Mesendoderm (in vitro differentiated cells): ENCODE measurements at regions not wholly inside any gene's neighbourhood (a gene's known extent, or its start where the extent isn't known, plus 50 kb on each side); places are given as distances from the start of the nearest gene placed in this dataset.

ENCODE experiments used
- DNase-seq: peaks from one replicate; pipeline ENCODE4 v3.0.0; 2013
- H2AK5ac ChIP-seq: 2 replicates; pipeline ENCODE4 v1.6.1; 2013; ENCODE audit warnings: low read length, inconsistent platforms
- H2BK120ac ChIP-seq: 2 replicates; pipeline ENCODE4 v1.6.1; 2013; ENCODE audit warnings: low read depth, mild to moderate bottlenecking, low read length, moderate library complexity, mixed read lengths
- H2BK15ac ChIP-seq: replicated peaks from 2 replicates; pipeline ENCODE4 v1.6.1; 2013; ENCODE audit warnings: low read depth, mild to moderate bottlenecking, moderate library complexity
- H2BK5ac ChIP-seq: 2 replicates; pipeline ENCODE4 v1.6.1; 2013; ENCODE audit warnings: low read length, inconsistent platforms
- H3K18ac ChIP-seq: 2 replicates; pipeline ENCODE4 v1.6.1; 2013; ENCODE audit warnings: mild to moderate bottlenecking, low read length, mixed read lengths
- H3K23ac ChIP-seq: one replicate; pipeline ENCODE4 v1.6.1; 2013; ENCODE audit warnings: low read length
- H3K27ac ChIP-seq: 2 replicates; pipeline ENCODE4 v1.5.1; 2013; ENCODE audit warnings: low read depth, mild to moderate bottlenecking, inconsistent platforms, low read length, moderate library complexity
- H3K27me3 ChIP-seq: 2 replicates; pipeline ENCODE4 v1.6.1; 2013; ENCODE audit warnings: low read length, control low read depth, mild to moderate bottlenecking, inconsistent platforms; ENCODE audit not compliant: insufficient read depth, poor library complexity
- H3K36me3 ChIP-seq: 2 replicates; pipeline ENCODE4 v1.6.1; 2013; ENCODE audit warnings: low read length, inconsistent platforms; ENCODE audit not compliant: control insufficient read depth, insufficient read depth
- H3K4ac ChIP-seq: one replicate; pipeline ENCODE4 v1.6.1; 2013; ENCODE audit warnings: low read depth, mild to moderate bottlenecking, low read length, moderate library complexity
- H3K4me1 ChIP-seq: 2 replicates; pipeline ENCODE4 v1.6.1; 2013; ENCODE audit warnings: low read depth, low read length, inconsistent platforms; ENCODE audit not compliant: control insufficient read depth
- H3K4me2 ChIP-seq: 2 replicates; pipeline ENCODE4 v1.6.1; 2013; ENCODE audit warnings: low read length
- H3K4me3 ChIP-seq: 2 replicates; pipeline ENCODE4 v1.5.1; 2013; ENCODE audit warnings: mild to moderate bottlenecking, low read length
- H3K56ac ChIP-seq: one replicate; pipeline ENCODE4 v1.6.1; 2013; ENCODE audit warnings: low read length
- H3K79me1 ChIP-seq: 2 replicates; pipeline ENCODE4 v1.6.1; 2013; ENCODE audit warnings: low read length, inconsistent platforms
- H3K79me2 ChIP-seq: 2 replicates; pipeline ENCODE4 v1.6.1; 2013; ENCODE audit warnings: mild to moderate bottlenecking, low read length; ENCODE audit not compliant: control insufficient read depth, insufficient read depth
- H3K9ac ChIP-seq: 2 replicates; pipeline ENCODE4 v1.6.1; 2013; ENCODE audit warnings: low read length, inconsistent platforms
- H4K5ac ChIP-seq: one replicate; pipeline ENCODE4 v1.6.1; 2013; ENCODE audit warnings: low read length
- H4K8ac ChIP-seq: one replicate; pipeline ENCODE4 v1.6.1; 2013; ENCODE audit warnings: low read depth, mild to moderate bottlenecking, control low read depth, low read length, moderate library complexity
- WGBS: extraction: QIAGEN DNeasy Blood & Tissue Kit; methylation state at CpG from one replicate; pipeline ENCODE4 v1.1.7; 2013; ENCODE audit warnings: low lambda C conversion rate, missing lambda C conversion rate; ENCODE audit not compliant: insufficient coverage; ENCODE audit errors: extremely low coverage; 5-methylcytosine and 5-hydroxymethylcytosine counted together

GRCh38 chr6:55696501-55696900 lies 117.5 kb upstream of the HMGCLL1 start:
- no peaks in the 10 kb centered on the region for H3K79me2 ChIP-seq
- no peak overlapping the region for H4K5ac ChIP-seq
- H2BK120ac ChIP-seq = no peak overlapping the region
- no peaks in the 10 kb centered on the region for H3K27me3 ChIP-seq
- H3K27ac ChIP-seq = no peak overlapping the region
- H2BK15ac ChIP-seq = peak overlapping the region; percentile 36
- H3K23ac ChIP-seq = no peak overlapping the region
- DNase-seq = no peak
- no peak overlapping the region for H3K56ac ChIP-seq
- H3K18ac ChIP-seq = no peak overlapping the region
- no peak overlapping the region for H3K4me2 ChIP-seq
- no peaks in the 10 kb centered on the region for H3K4me1 ChIP-seq
- H3K4me3 ChIP-seq = no peak overlapping the region
- H3K36me3 ChIP-seq = no peaks in the 10 kb centered on the region
- no CpG with 5 or more reads among the region's 2 CpGs for WGBS
- no peak overlapping the region for H4K8ac ChIP-seq
- no peaks in the 10 kb centered on the region for H3K79me1 ChIP-seq
- no peak overlapping the region for H2BK5ac ChIP-seq
- no peak overlapping the region for H2AK5ac ChIP-seq
- no peak overlapping the region for H3K4ac ChIP-seq
- no peak overlapping the region for H3K9ac ChIP-seq

- Histone ChIP-seq H3K9ac (no peak overlapping the region), H3K79me1 (no peaks in the 10 kb centered on the region), H3K18ac (no peak overlapping the region), H2AK5ac (no peak overlapping the region), H2BK15ac (peak overlapping the region; percentile 36), H4K8ac (no peak overlapping the region), H2BK5ac (no peak overlapping the region), H3K27me3 (no peaks in the 10 kb centered on the region), H2BK120ac (no peak overlapping the region), H3K36me3 (no peaks in the 10 kb centered on the region), H3K23ac (no peak overlapping the region), H3K4me1 (no peaks in the 10 kb centered on the region), H3K4me3 (no peak overlapping the region), H3K4me2 (no peak overlapping the region), H3K4ac (no peak overlapping the region), H3K79me2 (no peaks in the 10 kb centered on the region), H4K5ac (no peak overlapping the region), H3K56ac (no peak overlapping the region), H3K27ac (no peak overlapping the region)
- WGBS = no CpG with 5 or more reads among the region's 2 CpGs
- no peak for DNase-seq
These were observed 117.0 kb upstream of the HMGCLL1 start for GRCh38 chr6:55696041-55696440.

- no peak overlapping the region for H3K4me3 ChIP-seq
- no peak overlapping the region for H2BK120ac ChIP-seq
- no peaks in the 10 kb centered on the region for H3K79me1 ChIP-seq
- H3K4ac ChIP-seq = no peak overlapping the region
- H4K8ac ChIP-seq = no peak overlapping the region
- H3K27ac ChIP-seq = no peak overlapping the region
- no peak overlapping the region for H3K18ac ChIP-seq
- no peak overlapping the region for H2AK5ac ChIP-seq
- no peaks in the 10 kb centered on the region for H3K79me2 ChIP-seq
- DNase-seq = no peak
- H3K23ac ChIP-seq = no peak overlapping the region
- H3K9ac ChIP-seq = no peak overlapping the region
- H2BK5ac ChIP-seq = no peak overlapping the region
- H3K4me2 ChIP-seq = no peak overlapping the region
- no peak overlapping the region for H4K5ac ChIP-seq
- H3K4me1 ChIP-seq = no peaks in the 10 kb centered on the region
- no peaks in the 10 kb centered on the region for H3K36me3 ChIP-seq
- no peak overlapping the region for H3K56ac ChIP-seq
- H2BK15ac ChIP-seq = no peak overlapping the region
- no peaks in the 10 kb centered on the region for H3K27me3 ChIP-seq
These were observed 115.8 kb upstream of the HMGCLL1 start for GRCh38 chr6:55694759-55695158.

GRCh38 chr6:55694148-55694547 lies 115.2 kb upstream of the HMGCLL1 start:
- DNase-seq = peak; percentile 92

GRCh38 chr6:55679503-55679902 lies 100.5 kb upstream of the HMGCLL1 start:
- H4K8ac ChIP-seq = no peak overlapping the region

More at GRCh38 chr6:55694148-55694547, 115.2 kb upstream of the HMGCLL1 start:
- H3K79me1 ChIP-seq = no peaks in the 10 kb centered on the region
- no peak overlapping the region for H2AK5ac ChIP-seq
- H3K9ac ChIP-seq = no peak overlapping the region
- no peak overlapping the region for H4K5ac ChIP-seq
- H3K4me3 ChIP-seq = no peak overlapping the region
- no peak overlapping the region for H3K18ac ChIP-seq
- no peak overlapping the region for H2BK15ac ChIP-seq
- H3K23ac ChIP-seq = no peak overlapping the region
- H3K4me2 ChIP-seq = no peak overlapping the region
- H3K4ac ChIP-seq = no peak overlapping the region
- no peak overlapping the region for H4K8ac ChIP-seq
- no peak overlapping the region for H2BK5ac ChIP-seq
- no CpG with 5 or more reads among the region's 2 CpGs for WGBS
- H3K27me3 ChIP-seq = no peaks in the 10 kb centered on the region
- no peak overlapping the region for H3K56ac ChIP-seq
- H2BK120ac ChIP-seq = no peak overlapping the region
- H3K27ac ChIP-seq = no peak overlapping the region
- no peaks in the 10 kb centered on the region for H3K36me3 ChIP-seq
- no peaks in the 10 kb centered on the region for H3K79me2 ChIP-seq
- H3K4me1 ChIP-seq = no peaks in the 10 kb centered on the region

GRCh38 chr6:55678330-55679224 lies 99.6 kb upstream of the HMGCLL1 start:
- Histone ChIP-seq H3K36me3 (no peaks in the 10 kb centered on the region), H3K4me3 (no peak overlapping the region), H2BK120ac (no peak overlapping the region), H3K79me2 (no peaks in the 10 kb centered on the region), H3K27me3 (no peaks in the 10 kb centered on the region), H2BK5ac (no peak overlapping the region), H3K9ac (no peak overlapping the region), H3K18ac (no peak overlapping the region), H3K79me1 (no peaks in the 10 kb centered on the region), H3K4me1 (no peaks in the 10 kb centered on the region), H3K23ac (no peak overlapping the region), H2BK15ac (no peak overlapping the region), H3K4me2 (no peak overlapping the region), H3K56ac (no peak overlapping the region), H3K4ac (no peak overlapping the region), H4K5ac (no peak overlapping the region), H2AK5ac (no peak overlapping the region), H4K8ac (no peak overlapping the region), H3K27ac (no peak overlapping the region)
- WGBS = no CpG with 5 or more reads among the region's 8 CpGs
- DNase-seq = peak; percentile 11

More at GRCh38 chr6:55679503-55679902, 100.5 kb upstream of the HMGCLL1 start:
- Histone ChIP-seq H3K18ac (no peak overlapping the region), H2BK120ac (no peak overlapping the region), H3K79me2 (no peaks in the 10 kb centered on the region), H3K4me1 (no peaks in the 10 kb centered on the region), H3K4me2 (no peak overlapping the region), H3K4ac (no peak overlapping the region), H3K27me3 (no peaks in the 10 kb centered on the region), H3K27ac (no peak overlapping the region), H3K23ac (no peak overlapping the region), H2AK5ac (no peak overlapping the region), H3K4me3 (no peak overlapping the region), H4K5ac (no peak overlapping the region), H3K56ac (no peak overlapping the region), H3K36me3 (no peaks in the 10 kb centered on the region), H2BK15ac (no peak overlapping the region), H3K9ac (no peak overlapping the region), H3K79me1 (no peaks in the 10 kb centered on the region), H2BK5ac (no peak overlapping the region)
- WGBS = no CpG with 5 or more reads among the region's 3 CpGs
- DNase-seq = no peak
